GM19025 (cell line): ENCODE measurements at regions not wholly inside any gene's neighbourhood (a gene's known extent, or its start where the extent isn't known, plus 50 kb on each side); places are given as distances from the start of the nearest gene placed in this dataset.
A peak's percentile ranks its signal among the peaks of the same experiment; 100 is the strongest.

ENCODE experiments used
- ATAC-seq: cut with Tn5 transposase; IDR thresholded peaks from one replicate; pipeline ENCODE4 v1.9.1; 2021; ENCODE audit warnings: mild to moderate bottlenecking, low read depth, moderate library complexity; ENCODE audit not compliant: unreplicated experiment

DNA sequence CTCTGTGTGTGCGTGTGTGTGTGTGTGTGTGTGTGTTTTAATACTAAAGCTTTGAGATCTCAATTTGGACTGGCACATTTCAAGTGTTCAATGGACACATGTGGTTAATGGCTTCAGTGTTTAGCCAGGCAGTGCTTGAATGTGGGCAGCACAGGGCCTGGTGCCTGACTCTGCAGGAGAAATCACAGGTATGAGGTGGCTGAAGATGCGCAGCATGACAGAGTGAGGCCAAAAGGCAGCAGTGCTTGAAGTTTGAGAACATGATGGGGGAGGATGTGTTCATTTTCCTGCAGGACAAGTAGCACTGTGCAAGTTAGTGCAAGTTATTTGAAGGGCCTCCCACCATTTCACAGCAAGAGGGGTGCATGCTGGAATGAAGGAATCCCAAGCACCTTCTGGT, 620.5 kb upstream of the TBL1XR1 start:
- no peak for ATAC-seq

DNA sequence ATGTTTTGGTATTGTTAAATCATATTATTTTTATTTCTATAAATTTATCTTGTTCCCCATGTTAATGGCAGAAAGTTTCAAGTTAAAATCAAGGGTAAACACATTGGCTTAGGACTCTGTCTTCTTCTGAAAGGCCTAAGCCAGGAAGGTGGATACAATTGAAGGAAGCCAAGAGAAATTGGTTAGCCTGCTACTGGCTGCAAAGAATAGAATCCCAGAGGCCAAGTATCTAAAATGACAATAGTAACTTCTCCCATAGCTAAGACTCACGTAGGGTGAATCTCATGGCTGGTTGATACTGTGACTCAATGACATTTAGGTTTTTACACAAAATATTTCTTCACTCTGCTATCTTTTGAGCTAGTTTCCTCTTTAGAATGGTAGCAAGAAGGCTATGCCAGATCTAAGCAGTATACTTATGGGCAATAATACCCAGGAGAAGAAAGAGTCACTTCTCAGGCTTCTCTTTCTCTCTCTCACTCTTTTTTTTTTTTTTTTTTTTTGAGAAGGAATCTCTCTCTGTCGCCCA, 621.5 kb upstream of the TBL1XR1 start:
- no peak for ATAC-seq

DNA sequence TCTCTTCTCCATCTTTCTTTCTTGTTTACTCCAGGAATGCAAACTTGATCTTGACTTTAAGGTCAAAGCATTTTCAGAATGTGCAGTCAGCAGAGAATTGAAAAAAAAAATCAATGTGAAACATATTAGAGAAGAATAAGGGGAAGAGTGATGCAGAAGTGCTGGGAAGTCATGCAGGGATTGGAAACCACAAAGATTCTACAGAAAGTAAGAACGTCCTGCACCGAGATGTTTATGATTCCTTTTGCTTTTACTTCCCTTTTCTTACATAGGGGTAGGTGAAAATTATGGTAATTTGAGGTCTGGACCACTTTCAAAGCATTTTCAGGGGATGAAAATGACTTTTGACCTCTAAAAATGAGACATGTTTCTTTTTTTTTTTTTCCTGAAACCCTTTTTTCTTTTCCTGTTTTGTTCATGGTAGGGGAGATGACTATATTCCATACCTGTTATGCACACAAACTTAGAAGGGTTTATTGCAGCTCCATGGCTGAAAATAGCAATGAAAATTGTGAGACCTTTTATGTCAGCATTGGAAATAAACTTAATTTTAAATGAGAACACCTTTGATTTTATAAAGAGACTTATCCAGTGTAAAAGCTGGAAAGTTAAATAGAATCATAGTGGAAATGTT, 623.5 kb upstream of the TBL1XR1 start:
- no peak for ATAC-seq

DNA sequence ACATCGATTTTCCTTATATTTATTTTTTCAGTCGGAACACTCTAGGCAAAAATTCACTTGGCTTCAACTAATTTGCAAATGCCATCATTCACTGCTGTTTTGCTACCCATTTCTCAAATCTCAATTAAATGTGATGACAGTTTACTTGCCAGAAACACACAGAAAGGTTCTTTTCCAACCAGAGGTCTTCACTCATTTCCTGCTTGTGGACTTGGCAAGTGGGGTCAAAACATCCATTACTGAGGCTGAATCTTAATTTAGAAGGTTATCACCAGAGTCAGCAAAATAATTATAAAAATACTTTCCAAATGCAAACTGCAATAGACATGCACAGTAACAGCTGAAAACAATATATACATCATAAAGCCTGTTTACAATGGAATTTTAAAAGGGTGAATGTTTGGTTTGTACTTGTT, 625.4 kb upstream of the TBL1XR1 start:
- no peak for ATAC-seq

DNA sequence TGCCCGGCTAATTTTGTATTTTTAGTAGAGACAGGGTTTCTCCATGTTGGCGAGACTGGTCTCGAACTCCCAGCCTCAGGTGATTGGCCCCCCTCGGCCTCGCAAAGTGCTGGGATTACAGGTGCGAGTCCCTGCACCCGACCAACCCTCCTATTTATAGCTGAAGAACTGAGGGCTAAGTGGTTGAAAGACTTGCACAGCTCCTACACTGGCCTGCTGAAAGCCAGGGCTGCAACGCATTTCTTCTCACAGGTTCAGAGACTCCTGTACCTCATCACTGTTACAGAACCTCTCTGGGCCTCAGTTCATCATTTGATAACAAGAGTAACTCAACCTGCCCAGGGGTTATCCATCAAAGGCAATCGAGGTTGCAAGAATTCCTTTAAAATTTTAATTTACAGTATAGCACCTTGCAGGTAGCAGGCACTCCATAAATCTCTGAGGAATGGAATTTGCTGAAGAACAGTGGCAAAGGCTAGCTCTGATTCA, 626.5 kb upstream of the TBL1XR1 start:
- no peak for ATAC-seq

DNA sequence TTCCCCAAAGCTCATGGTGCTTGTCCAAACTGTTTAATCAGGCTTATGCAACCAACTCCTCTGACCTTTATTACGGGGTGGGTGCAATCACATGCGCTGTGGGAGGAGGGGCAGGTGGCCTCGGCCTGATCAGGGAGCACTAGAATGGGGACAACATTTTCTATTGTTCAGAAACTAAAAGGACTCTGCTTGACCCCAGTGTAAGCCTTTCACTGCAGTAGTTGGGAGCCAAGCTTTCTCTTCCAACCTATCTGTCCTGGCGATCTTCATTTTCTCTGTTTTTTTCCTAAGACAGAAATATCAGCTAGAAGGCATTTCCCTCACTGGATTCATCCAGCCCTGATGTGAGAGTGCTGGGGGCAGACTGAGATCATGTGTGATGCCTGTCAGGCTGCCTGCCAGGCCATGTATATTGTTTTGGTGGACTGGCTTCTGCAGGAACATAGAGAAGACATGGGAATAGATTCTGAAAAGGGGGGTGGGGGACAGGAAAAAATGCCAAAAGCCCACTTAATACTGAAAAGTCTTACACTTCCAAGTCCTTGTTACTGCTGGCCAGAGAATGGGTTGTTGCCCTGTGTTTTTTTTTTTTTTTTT, 627.0 kb upstream of the TBL1XR1 start:
- ATAC-seq: no peak

DNA sequence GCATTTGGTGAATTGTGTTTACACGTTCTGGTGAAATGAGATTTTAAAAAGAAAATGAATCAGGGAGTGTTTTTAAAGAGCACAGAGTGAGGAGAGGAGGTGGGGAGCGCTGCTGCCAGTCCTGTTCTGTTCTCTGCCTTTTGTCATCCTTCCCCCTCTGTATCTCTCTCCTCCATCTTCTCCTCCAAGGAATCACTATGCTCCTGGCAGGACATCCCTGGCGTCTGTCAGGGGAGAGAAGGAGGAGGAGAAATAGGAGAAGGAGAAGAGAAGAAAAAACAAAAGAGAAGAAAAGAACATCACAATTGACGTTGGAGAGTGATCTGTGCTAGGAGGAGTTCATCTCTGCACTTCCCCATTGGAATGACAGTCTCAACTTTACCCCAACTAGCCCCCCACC, 627.6 kb upstream of the TBL1XR1 start:
- ATAC-seq: no peak

DNA sequence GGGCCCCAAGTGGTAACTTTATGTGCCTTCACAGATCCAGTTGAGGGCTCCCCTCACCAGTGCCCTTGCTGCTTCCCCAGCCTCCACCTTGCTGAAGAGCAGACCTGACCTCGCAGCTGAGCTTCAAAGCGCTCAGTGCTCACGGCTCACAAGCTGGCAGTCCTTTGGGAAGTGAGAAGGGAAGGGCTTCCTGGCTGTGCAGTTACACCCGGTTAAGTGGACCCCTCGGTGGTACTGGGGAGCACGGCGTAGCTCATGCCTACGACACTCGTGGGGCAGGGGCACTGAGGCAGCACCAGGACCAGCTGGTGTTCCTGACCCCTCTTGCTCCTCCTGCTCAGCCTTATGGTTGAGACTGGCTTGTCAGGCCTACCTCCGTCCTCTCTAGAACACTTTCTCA, 629.0 kb upstream of the TBL1XR1 start:
- no peak for ATAC-seq

DNA sequence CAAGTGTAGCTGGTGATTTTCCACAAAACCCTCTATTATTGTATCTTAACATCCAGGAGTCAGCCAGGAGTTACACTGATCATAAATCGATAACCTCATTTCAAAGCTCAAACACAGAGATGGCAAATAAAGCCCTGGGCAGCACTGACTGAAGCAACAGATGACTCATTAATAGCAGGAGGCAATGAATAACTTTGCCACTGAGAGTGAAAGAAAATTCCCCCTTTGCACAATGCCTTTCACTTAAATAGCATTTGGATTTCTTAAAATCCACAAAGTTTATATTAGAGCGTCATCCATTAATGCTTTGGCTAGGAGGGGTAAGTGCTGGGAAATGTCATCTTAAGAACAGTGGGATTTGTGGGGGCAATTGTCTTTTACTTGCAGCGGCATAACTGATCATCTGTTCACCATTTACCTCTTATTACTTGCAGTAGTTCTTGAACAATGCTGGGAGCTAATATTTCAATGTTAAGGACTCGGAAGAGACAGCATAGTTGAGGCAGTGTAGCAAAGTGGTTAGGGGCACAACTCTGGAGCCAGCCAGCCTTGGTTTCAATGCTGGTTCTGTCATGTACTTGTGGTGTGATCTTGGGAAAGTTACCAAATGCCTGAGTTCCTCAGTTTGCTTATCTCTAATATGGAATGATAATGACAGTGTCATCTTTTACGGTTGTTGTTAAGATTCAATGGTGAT, 630.4 kb upstream of the TBL1XR1 start:
- peak; percentile 73 for ATAC-seq

DNA sequence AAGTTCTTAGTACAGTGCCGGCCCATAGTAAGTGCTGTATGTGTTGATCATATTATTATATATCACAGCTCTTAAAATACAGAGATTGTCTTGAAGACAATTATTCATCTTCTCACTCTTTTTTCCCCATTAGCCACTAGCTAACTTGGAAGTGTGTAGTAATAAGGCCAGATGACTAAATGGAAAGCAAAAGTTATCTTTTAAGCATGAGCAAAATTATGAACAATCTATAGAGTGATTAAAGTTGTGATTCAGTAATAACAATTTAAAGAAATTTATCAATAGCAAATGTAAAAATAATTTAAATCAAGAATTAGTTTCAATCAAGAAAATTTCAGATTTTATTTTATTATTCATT, 630.9 kb upstream of the TBL1XR1 start:
- ATAC-seq: no peak

DNA sequence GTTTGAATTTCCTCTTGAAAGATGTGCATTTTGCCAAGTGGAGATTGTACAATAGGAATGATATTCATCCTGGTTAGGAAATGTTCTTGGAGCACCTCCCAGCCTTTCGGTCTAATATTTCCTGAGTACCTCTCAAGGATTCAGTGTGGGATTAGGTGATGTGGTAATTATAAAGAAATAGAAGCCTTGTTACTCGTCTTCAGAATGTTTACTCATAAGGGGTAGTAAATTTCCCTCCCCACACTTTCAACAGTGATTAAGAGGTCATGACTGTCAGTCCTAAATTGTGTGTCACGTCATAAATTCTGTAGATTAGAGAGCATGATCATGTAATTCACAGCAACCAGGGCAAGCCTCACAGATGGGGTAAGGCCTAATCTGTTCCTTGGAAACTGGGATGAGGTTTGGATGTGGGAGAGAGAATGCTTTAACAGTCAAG, 633.1 kb upstream of the TBL1XR1 start:
- no peak for ATAC-seq

DNA sequence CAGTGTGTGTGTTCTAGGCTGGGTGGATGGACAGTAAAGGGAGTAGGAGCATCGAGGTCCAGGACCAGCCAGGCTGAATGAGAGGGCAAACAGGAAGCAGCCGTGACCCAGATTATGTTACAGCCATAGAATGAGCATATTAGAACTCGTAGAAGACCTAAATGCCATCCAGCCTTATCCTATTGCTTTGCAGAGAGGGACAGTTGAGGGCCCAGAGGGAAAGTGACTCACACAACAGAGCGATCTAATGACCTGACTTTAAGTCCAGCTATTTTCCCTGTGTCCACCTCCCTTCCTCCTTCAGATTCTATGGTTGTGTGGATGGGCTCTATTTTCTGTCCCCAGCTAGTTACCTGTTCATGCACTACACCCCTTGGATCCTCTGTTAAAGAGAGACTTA, 634.1 kb upstream of the TBL1XR1 start:
- ATAC-seq: no peak

DNA sequence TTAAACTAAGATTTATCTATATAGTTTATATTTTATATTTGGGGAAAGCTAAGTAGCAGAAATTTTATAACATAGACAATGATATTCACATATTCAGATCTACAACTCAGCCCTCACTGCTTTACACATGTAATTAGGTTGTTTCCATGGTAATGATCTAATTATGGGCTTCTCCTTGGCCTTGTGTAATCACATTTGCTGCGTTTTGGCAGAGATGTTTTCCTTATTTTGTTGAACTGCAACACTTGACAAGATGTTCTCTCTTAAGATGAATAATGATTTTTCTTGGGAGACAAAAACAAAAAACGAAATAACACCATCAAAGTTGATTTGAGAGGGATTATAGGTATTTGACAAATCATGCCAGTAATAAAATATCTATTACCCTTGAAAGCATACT, 635.6 kb upstream of the TBL1XR1 start:
- ATAC-seq: no peak

DNA sequence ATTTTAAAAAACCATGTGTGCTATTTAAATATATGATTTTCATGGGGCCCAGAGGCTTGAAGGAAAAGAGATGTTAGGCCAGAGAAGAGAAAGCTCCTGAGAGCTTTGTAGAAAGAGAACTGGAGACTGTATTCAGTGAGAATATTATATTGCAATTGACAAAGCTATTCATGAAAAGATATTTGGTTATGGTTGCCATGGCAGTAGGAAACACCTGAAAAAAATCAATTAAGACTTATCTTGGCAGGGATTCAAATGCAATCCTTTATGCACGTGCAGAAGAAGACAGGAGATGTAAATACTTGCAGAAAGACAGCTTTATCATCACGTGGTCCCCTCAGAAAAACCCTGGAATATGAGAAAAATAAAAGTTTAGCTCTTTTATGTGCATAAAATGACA, 636.0 kb upstream of the TBL1XR1 start:
- ATAC-seq: no peak

DNA sequence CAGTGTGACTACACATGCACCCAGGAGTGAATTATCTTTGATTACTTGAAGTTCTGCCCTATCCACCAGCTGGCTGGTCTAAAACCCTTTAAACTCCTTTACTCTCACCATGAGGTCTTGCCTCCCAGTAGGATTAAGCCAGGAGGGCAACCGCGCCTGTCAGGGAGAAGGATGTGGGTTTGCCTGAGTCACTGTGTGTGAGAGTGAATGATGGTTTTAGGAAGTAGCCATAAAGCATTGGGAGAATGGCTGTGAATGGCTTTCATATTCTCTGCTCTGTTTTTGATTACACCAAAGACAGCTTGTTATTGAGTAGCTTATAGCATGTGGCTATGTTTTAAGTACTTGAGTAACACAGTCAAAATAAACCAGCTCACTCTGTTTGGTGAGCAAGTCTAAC, 637.7 kb upstream of the TBL1XR1 start:
- no peak for ATAC-seq

DNA sequence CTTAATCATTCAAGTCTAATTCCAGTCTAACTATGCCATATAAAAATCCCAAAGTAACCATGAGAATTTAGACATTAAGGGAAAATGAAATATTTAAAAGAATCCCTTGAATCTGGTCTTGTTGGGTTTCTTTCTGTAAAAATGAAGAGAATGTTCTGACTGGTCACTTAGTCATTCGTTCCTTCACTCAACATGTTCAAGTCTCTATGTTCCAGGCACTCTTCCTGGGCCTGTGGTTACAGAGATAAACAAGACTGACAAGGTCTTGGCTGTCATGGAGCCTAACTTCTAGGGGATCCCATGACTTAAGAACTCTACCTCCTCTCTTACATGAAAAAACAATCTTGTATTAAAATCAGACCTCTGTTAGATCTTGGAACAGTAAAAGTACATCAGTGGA, 638.6 kb upstream of the TBL1XR1 start:
- no peak for ATAC-seq

DNA sequence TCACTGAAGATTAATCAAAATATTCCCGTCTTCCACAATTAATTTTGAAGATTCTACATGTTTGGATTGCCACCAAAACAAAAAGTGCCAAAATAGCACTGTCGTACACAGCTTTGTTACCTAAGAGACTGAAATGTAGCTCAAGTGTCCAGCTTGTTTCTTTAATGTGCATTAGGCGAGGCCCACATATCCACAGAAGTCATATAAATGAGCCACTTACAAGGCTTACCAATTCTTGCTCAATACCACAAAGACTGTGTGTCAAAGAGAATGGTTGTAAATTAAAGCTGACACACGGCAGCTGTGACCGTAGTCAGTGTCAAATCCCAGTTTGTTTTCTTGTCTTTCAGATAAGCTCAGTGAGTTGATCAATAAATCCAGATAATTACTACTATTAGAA, 639.4 kb upstream of the TBL1XR1 start:
- ATAC-seq: no peak

DNA sequence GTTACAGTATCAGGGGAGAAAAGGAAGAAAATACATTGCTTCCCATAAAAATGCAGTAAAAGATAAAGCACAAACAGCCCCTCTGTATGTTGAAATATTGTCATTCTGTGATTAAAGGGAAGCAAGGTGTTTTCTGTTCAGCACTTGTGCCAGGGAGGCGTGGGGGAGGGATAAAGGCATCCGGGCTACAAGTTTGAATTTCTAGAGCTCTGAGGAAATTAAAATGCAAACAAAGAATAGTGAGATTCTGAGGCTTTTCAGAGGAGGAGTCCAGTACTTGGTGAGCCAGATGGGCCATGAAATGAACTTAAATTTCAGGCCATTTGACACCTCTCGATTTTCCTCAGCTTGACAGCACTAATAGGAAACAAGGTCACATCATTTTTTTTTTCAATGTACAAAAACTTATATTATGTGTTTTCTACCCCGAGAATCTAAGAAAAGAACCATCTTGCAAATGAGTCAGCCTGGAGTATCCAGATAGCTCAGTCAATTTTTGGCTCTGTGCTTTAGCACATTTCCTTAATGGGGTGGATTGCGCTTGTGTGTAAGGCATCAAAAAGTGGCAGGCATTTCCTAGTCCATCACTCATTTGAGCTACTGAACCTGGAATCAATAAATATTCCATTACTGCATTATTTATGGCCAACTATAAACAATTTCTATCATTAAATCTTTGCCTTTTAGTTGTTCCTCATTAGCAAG, 640.8 kb upstream of the TBL1XR1 start:
- no peak for ATAC-seq

DNA sequence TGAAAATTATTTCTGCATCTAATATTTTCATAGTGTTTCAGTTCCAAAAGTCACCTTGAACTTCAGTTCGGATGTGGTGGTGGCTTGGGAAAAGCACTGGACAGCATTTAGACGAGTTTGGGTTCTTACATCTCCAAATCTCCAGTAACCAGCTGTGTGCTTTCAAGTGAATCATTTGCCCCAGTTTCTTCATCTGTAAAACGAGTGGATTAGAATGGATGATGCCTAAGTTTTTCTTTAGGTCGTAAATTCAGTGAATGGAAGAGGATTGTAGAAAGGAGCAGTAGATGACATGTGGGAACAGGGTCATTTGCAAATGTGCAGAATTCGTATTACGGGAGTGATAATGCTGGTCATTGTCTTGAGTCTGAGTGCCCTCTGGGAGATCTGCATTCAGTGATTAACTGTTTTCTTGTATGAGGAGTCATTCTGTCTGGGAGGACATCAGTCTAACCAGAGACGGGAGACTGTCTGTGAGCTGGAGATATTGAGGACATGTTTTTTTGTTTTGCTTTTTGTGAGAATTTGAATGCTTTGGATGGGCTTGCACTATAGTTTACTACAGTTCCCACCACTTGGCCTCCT, 641.6 kb upstream of the TBL1XR1 start:
- ATAC-seq: no peak

DNA sequence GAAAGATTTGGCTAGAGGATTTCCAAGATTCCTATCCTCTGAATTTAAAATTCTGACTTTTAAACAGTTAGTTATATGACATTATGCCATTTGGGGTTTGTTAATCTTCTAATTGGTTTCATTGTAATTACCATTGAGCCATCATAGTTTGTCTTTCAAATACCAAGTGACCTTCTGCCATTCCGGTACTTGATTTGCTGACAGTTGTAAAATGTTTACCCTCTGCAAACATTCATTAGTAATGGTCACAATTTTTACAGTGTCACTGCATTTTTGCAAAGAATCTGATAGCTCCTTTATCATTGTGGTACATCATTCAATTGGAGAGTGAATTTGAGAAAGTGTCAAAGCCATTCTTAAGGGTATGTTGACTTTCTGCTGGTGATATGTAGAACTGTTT, 645.0 kb upstream of the TBL1XR1 start:
- ATAC-seq: no peak
